Lung (tissue), 11 donors: ENCODE measurements at regions not wholly inside any gene's neighbourhood (a gene's known extent, or its start where the extent isn't known, plus 50 kb on each side); places are given as distances from the start of the nearest gene placed in this dataset.

ENCODE experiments used
- ATAC-seq: fragments of 200-7000 bp; cut with Tn5 transposase; one replicate; pipeline ENCODE4 v1.9.1; 2020; ENCODE audit warnings: moderate number of reproducible peaks; ENCODE audit not compliant: insufficient read depth, low FRiP score
- DNase-seq, 3 donors: peaks; one replicate each; pipeline ENCODE4 v3.0.0-alpha.2; 2013 to 2017
- H3K27ac ChIP-seq, 2 donors: one replicate each; pipeline ENCODE4 v1.5.1; 2013; ENCODE audit warnings: mild to moderate bottlenecking in 2 of 2, moderate library complexity in 2 of 2, control low read depth in 1 of 2, inconsistent platforms in 1 of 2, low read depth in 1 of 2, low read length in 1 of 2
- H3K27me3 ChIP-seq, 3 donors: one replicate each; pipeline ENCODE4 v1.5.1; 2013; ENCODE audit warnings: low read length in 2 of 3; ENCODE audit not compliant: control insufficient read depth in 3 of 3, insufficient read depth in 3 of 3
- H3K36me3 ChIP-seq, 4 donors: one replicate each; pipeline ENCODE4 v1.5.1; 2013; ENCODE audit warnings: low read length in 4 of 4, mild to moderate bottlenecking in 1 of 4, moderate library complexity in 1 of 4; ENCODE audit not compliant: control insufficient read depth in 4 of 4, insufficient read depth in 4 of 4
- H3K4me1 ChIP-seq, 5 donors: one replicate each; pipeline ENCODE4 v1.5.1; 2013; ENCODE audit warnings: low read length in 5 of 5, mild to moderate bottlenecking in 2 of 5, moderate library complexity in 1 of 5; ENCODE audit not compliant: control insufficient read depth in 5 of 5, insufficient read depth in 5 of 5
- H3K4me3 ChIP-seq: one replicate; pipeline ENCODE4 v1.5.1; 2013; ENCODE audit warnings: mild to moderate bottlenecking, control low read depth, moderate library complexity
- H3K9ac ChIP-seq, 2 donors: one replicate each; pipeline ENCODE4 v1.5.1; 2013; ENCODE audit warnings: low read length in 2 of 2, control low read depth in 1 of 2; ENCODE audit not compliant: insufficient read depth in 1 of 2
- H3K9me3 ChIP-seq, 4 donors: one replicate each; pipeline ENCODE4 v1.5.1; 2013; ENCODE audit warnings: low read length in 3 of 4, mild to moderate bottlenecking in 1 of 4, moderate library complexity in 1 of 4; ENCODE audit not compliant: control insufficient read depth in 4 of 4, insufficient read depth in 3 of 4
- CTCF ChIP-seq: IDR thresholded peaks from 2 replicates; pipeline ENCODE4 v1.5.1; 2012; ENCODE audit warnings: mild to moderate bottlenecking; ENCODE audit errors: control extremely low read depth, extremely low read depth
- WGBS, 2 donors: extraction: QIAGEN DNeasy Blood & Tissue Kit; methylation state at CpG; one replicate each; pipeline ENCODE4 v1.1.7; 2013; 5-methylcytosine and 5-hydroxymethylcytosine counted together
- donor health status: control.
- donor health status: control.
- donor health status: Bipolar disorder and iron deficiency.
- donor health status: healthy.
- donor health status: DM: yes; HTN: yes; CAD: no.

- Histone ChIP-seq H3K9ac (no peak overlapping the region), H3K27me3 (no peaks in the 10 kb centered on the region), H3K9me3 (peaks cover 0 to 2% (median 0%) of the 10 kb centered on the region in 4 donors), H3K4me1 (peaks cover 0 to 6% (median 0%) of the 10 kb centered on the region in 5 donors), H3K4me3 (no peak overlapping the region), H3K36me3 (no peaks in the 10 kb centered on the region), H3K27ac (peak overlapping the region in 1 of 2 donors; percentile 33)
- WGBS, 2 donors, result 70 to 77% methylated on average over 7 of the region's 7 CpGs
- no peak for ATAC-seq
- no peak for TF ChIP-seq CTCF
- no peak for DNase-seq
These were observed 374.4 kb upstream of the SGCD start for GRCh38 chr5:155952486-155953089.

GRCh38 chr5:155953335-155953734 lies 373.6 kb upstream of the SGCD start:
- peak overlapping the region in 1 of 2 donors; percentile 33 for H3K27ac ChIP-seq
- H3K9me3 ChIP-seq, result peaks cover 0 to 2% (median 0%) of the 10 kb centered on the region in 4 donors
- no peaks in the 10 kb centered on the region for H3K36me3 ChIP-seq
- H3K27me3 ChIP-seq, result no peaks in the 10 kb centered on the region
- ATAC-seq (no peak), DNase-seq (no peak)
- 73 to 81% methylated on average over 1 of the region's 1 CpG for WGBS, 2 donors
- H3K4me3 ChIP-seq, result no peak overlapping the region
- no peak overlapping the region for H3K9ac ChIP-seq
- H3K4me1 ChIP-seq, result peaks cover 0 to 6% (median 0%) of the 10 kb centered on the region in 5 donors
- no peak for TF ChIP-seq CTCF

- no peak overlapping the region for H3K9ac ChIP-seq
- H3K9me3 ChIP-seq, result peaks cover 0 to 2% (median 0%) of the 10 kb centered on the region in 4 donors
- ATAC-seq, result no peak
- no peak overlapping the region for H3K4me3 ChIP-seq
- WGBS, 2 donors, result 64 to 78% methylated on average over 6 of the region's 6 CpGs
- H3K36me3 ChIP-seq, result no peaks in the 10 kb centered on the region
- peak; percentile 15 to 54 (median 20) for DNase-seq
- no peaks in the 10 kb centered on the region for H3K27me3 ChIP-seq
- H3K27ac ChIP-seq, result no peak overlapping the region
- peaks cover 0 to 6% (median 0%) of the 10 kb centered on the region in 5 donors for H3K4me1 ChIP-seq
- no peak for TF ChIP-seq CTCF
These were observed 372.1 kb upstream of the SGCD start for GRCh38 chr5:155954701-155955445.
